H9 (cell line): ENCODE measurements at regions not wholly inside any gene's neighbourhood (a gene's known extent, or its start where the extent isn't known, plus 50 kb on each side); places are given as distances from the start of the nearest gene placed in this dataset.

Experiments
- DNase-seq: peaks from one replicate; pipeline ENCODE4 v3.0.0-alpha.2; 2017
- H2AFZ ChIP-seq: one replicate; pipeline ENCODE4 v1.6.1; 2013; ENCODE audit warnings: mild to moderate bottlenecking, low read length, control low read depth, moderate library complexity
- H2AK5ac ChIP-seq: 2 replicates; pipeline ENCODE4 v1.6.1; 2013; ENCODE audit warnings: low read length, control low read depth, mixed read lengths; ENCODE audit not compliant: insufficient read length
- H2BK120ac ChIP-seq: one replicate; pipeline ENCODE4 v1.6.1; 2013; ENCODE audit warnings: low read depth, mild to moderate bottlenecking, low read length, control low read depth, inconsistent platforms; ENCODE audit not compliant: poor library complexity, severe bottlenecking
- H2BK12ac ChIP-seq: 2 replicates; pipeline ENCODE4 v1.6.1; 2013; ENCODE audit warnings: low read length, control low read depth, mixed read lengths, low read depth; ENCODE audit not compliant: insufficient read length
- H2BK15ac ChIP-seq: 2 replicates; pipeline ENCODE4 v1.6.1; 2013; ENCODE audit warnings: low read depth, low read length, control low read depth
- H2BK20ac ChIP-seq: one replicate; pipeline ENCODE4 v1.6.1; 2013; ENCODE audit warnings: low read depth, mild to moderate bottlenecking, low read length, control low read depth, inconsistent platforms; ENCODE audit not compliant: poor library complexity, severe bottlenecking
- H2BK5ac ChIP-seq: 2 replicates; pipeline ENCODE4 v1.6.1; 2013; ENCODE audit warnings: low read length, control low read depth, mixed read lengths; ENCODE audit not compliant: insufficient read length
- H3K14ac ChIP-seq: 2 replicates; pipeline ENCODE4 v1.6.1; 2013; ENCODE audit warnings: low read length, control low read depth; ENCODE audit not compliant: insufficient read depth
- H3K18ac ChIP-seq: 2 replicates; pipeline ENCODE4 v1.6.1; 2013; ENCODE audit warnings: low read depth, mild to moderate bottlenecking, mixed read lengths, low read length, control low read depth; ENCODE audit not compliant: insufficient read length
- H3K23ac ChIP-seq: 2 replicates; pipeline ENCODE4 v1.6.1; 2013; ENCODE audit warnings: low read length, control low read depth, mixed read lengths, low read depth; ENCODE audit not compliant: insufficient read length
- H3K23me2 ChIP-seq: 2 replicates; pipeline ENCODE4 v1.6.1; 2013; ENCODE audit warnings: low read depth, mild to moderate bottlenecking, mixed read lengths, low read length, control low read depth; ENCODE audit not compliant: insufficient read length, poor library complexity, severe bottlenecking
- H3K27ac ChIP-seq: 2 replicates; pipeline ENCODE4 v1.5.1; 2013; ENCODE audit warnings: low read length, control low read depth, mixed read lengths, low read depth; ENCODE audit not compliant: insufficient read length
- H3K27me3 ChIP-seq: 2 replicates; pipeline ENCODE4 v1.6.1; 2013; ENCODE audit warnings: low read length, control low read depth, inconsistent platforms; ENCODE audit not compliant: insufficient read depth
- H3K4ac ChIP-seq: 2 replicates; pipeline ENCODE4 v1.6.1; 2013; ENCODE audit warnings: low read depth, mild to moderate bottlenecking, control low read depth, inconsistent platforms, low read length, moderate library complexity
- H3K4me1 ChIP-seq: 2 replicates; pipeline ENCODE4 v1.6.1; 2013; ENCODE audit warnings: low read length, control low read depth, inconsistent platforms; ENCODE audit not compliant: insufficient read depth
- H3K4me2 ChIP-seq: 2 replicates; pipeline ENCODE4 v1.6.1; 2013; ENCODE audit warnings: low read length, control low read depth, mixed read lengths; ENCODE audit not compliant: insufficient read length, insufficient read depth
- H3K56ac ChIP-seq: 2 replicates; pipeline ENCODE4 v1.6.1; 2013; ENCODE audit warnings: low read depth, mild to moderate bottlenecking, mixed read lengths, low read length, control low read depth; ENCODE audit not compliant: insufficient read length
- H3K79me1 ChIP-seq: 2 replicates; pipeline ENCODE4 v1.6.1; 2013; ENCODE audit warnings: low read depth, mild to moderate bottlenecking, moderate library complexity, low read length, control low read depth, inconsistent platforms; ENCODE audit not compliant: insufficient read depth, poor library complexity, severe bottlenecking
- H3K79me2 ChIP-seq: 2 replicates; pipeline ENCODE4 v1.6.1; 2013; ENCODE audit warnings: low read length, control low read depth, inconsistent platforms; ENCODE audit not compliant: insufficient read depth
- H3K9ac ChIP-seq: 2 replicates; pipeline ENCODE4 v1.6.1; 2013; ENCODE audit warnings: low read length, control low read depth, mixed read lengths; ENCODE audit not compliant: insufficient read length; ENCODE audit errors: extremely low read depth
- H3K9me3 ChIP-seq: one replicate; pipeline ENCODE4 v1.6.1; 2013; ENCODE audit warnings: low read depth, low read length, inconsistent platforms; ENCODE audit not compliant: control insufficient read depth
- H3T11ph ChIP-seq: one replicate; pipeline ENCODE4 v1.6.1; 2013; ENCODE audit warnings: mild to moderate bottlenecking, low read length, control low read depth, inconsistent platforms
- H4K20me1 ChIP-seq: one replicate; pipeline ENCODE4 v1.6.1; 2013; ENCODE audit not compliant: control insufficient read depth, insufficient read length, insufficient read depth
- H4K5ac ChIP-seq: 2 replicates; pipeline ENCODE4 v1.6.1; 2013; ENCODE audit warnings: low read depth, mild to moderate bottlenecking, mixed read lengths, low read length, control low read depth; ENCODE audit not compliant: insufficient read length
- H4K8ac ChIP-seq: replicated peaks from 2 replicates; pipeline ENCODE4 v1.6.1; 2013; ENCODE audit warnings: low read length, control low read depth, mixed read lengths, low read depth; ENCODE audit not compliant: insufficient read length
- H4K91ac ChIP-seq: 2 replicates; pipeline ENCODE4 v1.6.1; 2013; ENCODE audit warnings: low read depth, mild to moderate bottlenecking, moderate library complexity, mixed read lengths, low read length, control low read depth; ENCODE audit not compliant: insufficient read length
- H3K27ac Mint-ChIP-seq, 3 experiments: 2 replicates in 2 of 3; 3 replicates in 1 of 3; pipeline ENCODE4 v1.8.0; 2020 to 2021; ENCODE audit warnings: mixed read lengths in 3 of 3, mild to moderate bottlenecking in 1 of 3, moderate library complexity in 1 of 3
- H3K27me3 Mint-ChIP-seq: 2 replicates; pipeline ENCODE4 v1.8.0; 2021; ENCODE audit warnings: low read depth, mild to moderate bottlenecking, moderate library complexity, mixed read lengths
- H3K36me3 Mint-ChIP-seq, 3 experiments: 2 replicates in 2 of 3; 3 replicates in 1 of 3; pipeline ENCODE4 v1.8.0; 2020 to 2021; ENCODE audit warnings: low read depth in 3 of 3, mixed read lengths in 3 of 3; ENCODE audit not compliant: insufficient read depth in 1 of 3
- H3K4me1 Mint-ChIP-seq, 2 experiments: 2 replicates each; pipeline ENCODE4 v1.8.0; 2020; ENCODE audit warnings: mixed read lengths in 2 of 2
- H3K4me3 Mint-ChIP-seq, 2 experiments: 2 replicates in 1 of 2; 3 replicates in 1 of 2; pipeline ENCODE4 v1.8.0; 2020 to 2021; ENCODE audit warnings: mild to moderate bottlenecking in 2 of 2, mixed read lengths in 2 of 2, moderate library complexity in 1 of 2
- H3K9me3 Mint-ChIP-seq, 2 experiments: 2 replicates in 1 of 2; 3 replicates in 1 of 2; pipeline ENCODE4 v1.8.0; 2020; ENCODE audit warnings: mild to moderate bottlenecking in 2 of 2, mixed read lengths in 2 of 2, moderate library complexity in 1 of 2
- WGBS: extraction: QIAGEN DNeasy Blood & Tissue Kit; methylation state at CpG from one replicate; pipeline ENCODE4 v1.1.7; 2013; ENCODE audit warnings: missing lambda C conversion rate, low lambda C conversion rate, mixed read lengths; ENCODE audit not compliant: insufficient read length; ENCODE audit errors: extremely low coverage; 5-methylcytosine and 5-hydroxymethylcytosine counted together
- TF ChIP-seq, protein P1 (sequence below): fragments of 200-600 bp; sonication (generic); conservative IDR thresholded peaks from 3 replicates; pipeline ENCODE4 v1.8.0; 2021; ENCODE audit warnings: antibody characterized with exemption, mild to moderate bottlenecking

- Histone ChIP-seq H2AFZ (no peak overlapping the region), H3K18ac (no peak overlapping the region), H3K27ac (no peak overlapping the region), H4K91ac (no peak overlapping the region), H3K23ac (no peak overlapping the region), H2BK120ac (no peak overlapping the region), H4K8ac (no peak overlapping the region), H3K79me2 (no peaks in the 10 kb centered on the region), H3K14ac (no peak overlapping the region), H3K27me3 (no peaks in the 10 kb centered on the region), H3K4ac (no peak overlapping the region), H3K56ac (no peak overlapping the region), H2BK12ac (no peak overlapping the region), H3T11ph (no peak overlapping the region), H3K4me2 (no peak overlapping the region), H4K20me1 (no peaks in the 10 kb centered on the region), H4K5ac (no peak overlapping the region), H2BK5ac (no peak overlapping the region), H3K9ac (no peak overlapping the region), H3K23me2 (no peaks in the 10 kb centered on the region), H3K9me3 (no peaks in the 10 kb centered on the region), H3K4me1 (no peaks in the 10 kb centered on the region), H2BK15ac (no peak overlapping the region), H2BK20ac (no peak overlapping the region), H3K79me1 (no peaks in the 10 kb centered on the region), H2AK5ac (no peak overlapping the region)
- 100% methylated on average over 1 of the region's 6 CpGs for WGBS
- Mint-ChIP-seq H3K36me3 (peaks cover 9 to 22% (median 14%) of the 10 kb centered on the region in 3 experiments; a peak in 6 of 7 replicates), H3K9me3 (peaks cover 20 to 25% of the 10 kb centered on the region in 2 experiments), H3K4me1 (peaks cover 1 to 2% of the 10 kb centered on the region in 2 experiments; a peak in 2 of 4 replicates), H3K27ac (no peak overlapping the region), H3K27me3 (peaks cover 3% of the 10 kb centered on the region; the same call in 1 of the 2 replicates), H3K4me3 (no peak overlapping the region)
- TF ChIP-seq, protein P1, sequence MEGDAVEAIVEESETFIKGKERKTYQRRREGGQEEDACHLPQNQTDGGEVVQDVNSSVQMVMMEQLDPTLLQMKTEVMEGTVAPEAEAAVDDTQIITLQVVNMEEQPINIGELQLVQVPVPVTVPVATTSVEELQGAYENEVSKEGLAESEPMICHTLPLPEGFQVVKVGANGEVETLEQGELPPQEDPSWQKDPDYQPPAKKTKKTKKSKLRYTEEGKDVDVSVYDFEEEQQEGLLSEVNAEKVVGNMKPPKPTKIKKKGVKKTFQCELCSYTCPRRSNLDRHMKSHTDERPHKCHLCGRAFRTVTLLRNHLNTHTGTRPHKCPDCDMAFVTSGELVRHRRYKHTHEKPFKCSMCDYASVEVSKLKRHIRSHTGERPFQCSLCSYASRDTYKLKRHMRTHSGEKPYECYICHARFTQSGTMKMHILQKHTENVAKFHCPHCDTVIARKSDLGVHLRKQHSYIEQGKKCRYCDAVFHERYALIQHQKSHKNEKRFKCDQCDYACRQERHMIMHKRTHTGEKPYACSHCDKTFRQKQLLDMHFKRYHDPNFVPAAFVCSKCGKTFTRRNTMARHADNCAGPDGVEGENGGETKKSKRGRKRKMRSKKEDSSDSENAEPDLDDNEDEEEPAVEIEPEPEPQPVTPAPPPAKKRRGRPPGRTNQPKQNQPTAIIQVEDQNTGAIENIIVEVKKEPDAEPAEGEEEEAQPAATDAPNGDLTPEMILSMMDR = no peak
- DNase-seq = no peak
These were observed 308.8 kb downstream of the SPRY1 start for GRCh38 chr4:123705419-123705818.
